ENCODE measurements at regions not wholly inside any gene's neighbourhood (a gene's known extent, or its start where the extent isn't known, plus 50 kb on each side); places are given as distances from the start of the nearest gene placed in this dataset.

DNA sequence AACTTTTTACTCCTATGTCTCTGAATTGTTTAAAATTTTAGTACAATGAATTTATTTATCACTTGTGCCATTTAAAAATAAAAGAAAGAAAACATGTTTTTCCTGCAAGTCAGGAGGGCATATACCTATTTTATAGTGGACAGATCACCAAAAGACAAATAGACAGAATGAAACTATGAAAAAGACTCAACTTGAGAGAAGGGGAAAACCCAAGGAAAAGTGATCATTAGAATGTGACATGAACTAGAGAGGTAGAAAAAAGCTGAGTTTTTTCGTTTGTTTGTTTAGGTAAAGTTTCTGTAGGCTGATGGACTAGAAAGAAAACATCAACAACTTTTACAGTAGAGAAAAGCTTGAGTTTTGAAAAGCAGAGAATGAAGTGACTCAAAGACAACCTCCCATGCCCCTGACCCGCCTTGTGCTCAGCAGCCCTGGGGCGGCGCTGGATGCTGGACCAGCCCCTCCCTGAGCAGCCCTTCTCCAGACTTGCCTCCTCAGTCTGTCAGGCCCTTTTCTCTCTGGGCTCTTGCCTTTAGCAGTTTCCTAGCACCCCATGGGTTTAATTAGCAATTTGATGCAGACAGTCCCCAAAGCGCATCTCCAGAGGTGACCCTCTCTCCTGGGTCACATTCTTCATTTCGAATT, 95.1 kb upstream of the ARID2 start:
- TF ChIP-seq, protein P1, sequence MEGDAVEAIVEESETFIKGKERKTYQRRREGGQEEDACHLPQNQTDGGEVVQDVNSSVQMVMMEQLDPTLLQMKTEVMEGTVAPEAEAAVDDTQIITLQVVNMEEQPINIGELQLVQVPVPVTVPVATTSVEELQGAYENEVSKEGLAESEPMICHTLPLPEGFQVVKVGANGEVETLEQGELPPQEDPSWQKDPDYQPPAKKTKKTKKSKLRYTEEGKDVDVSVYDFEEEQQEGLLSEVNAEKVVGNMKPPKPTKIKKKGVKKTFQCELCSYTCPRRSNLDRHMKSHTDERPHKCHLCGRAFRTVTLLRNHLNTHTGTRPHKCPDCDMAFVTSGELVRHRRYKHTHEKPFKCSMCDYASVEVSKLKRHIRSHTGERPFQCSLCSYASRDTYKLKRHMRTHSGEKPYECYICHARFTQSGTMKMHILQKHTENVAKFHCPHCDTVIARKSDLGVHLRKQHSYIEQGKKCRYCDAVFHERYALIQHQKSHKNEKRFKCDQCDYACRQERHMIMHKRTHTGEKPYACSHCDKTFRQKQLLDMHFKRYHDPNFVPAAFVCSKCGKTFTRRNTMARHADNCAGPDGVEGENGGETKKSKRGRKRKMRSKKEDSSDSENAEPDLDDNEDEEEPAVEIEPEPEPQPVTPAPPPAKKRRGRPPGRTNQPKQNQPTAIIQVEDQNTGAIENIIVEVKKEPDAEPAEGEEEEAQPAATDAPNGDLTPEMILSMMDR (IDR thresholded peaks at IDR 0.05; ENCODE audit: low read length), result no peak
- TF ChIP-seq EZH2 (IDR thresholded peaks at IDR 0.05; ENCODE audit: borderline replicate concordance, low read length), result no peak
